SK-N-MC (cell line): ENCODE measurements at regions not wholly inside any gene's neighbourhood (a gene's known extent, or its start where the extent isn't known, plus 50 kb on each side); places are given as distances from the start of the nearest gene placed in this dataset.

ENCODE experiments used
- DNase-seq: peaks from one replicate; pipeline ENCODE4 v3.0.0-alpha.2; 2011; ENCODE audit warnings: low read depth, low spot score
- H3K27ac ChIP-seq: fragments of 200-600 bp; sonication (generic); 2 replicates; pipeline ENCODE4 v1.5.1; 2016; ENCODE audit warnings: mixed run types
- H3K36me3 ChIP-seq: fragments of 200-600 bp; sonication (generic); 2 replicates; pipeline ENCODE4 v1.6.1; 2017; ENCODE audit warnings: antibody characterized with exemption, low read length, mixed read lengths; ENCODE audit not compliant: insufficient read depth
- H3K4me3 ChIP-seq: fragments of 200-600 bp; sonication (generic); 2 replicates; pipeline ENCODE4 v1.5.1; 2016
- H3K9ac ChIP-seq: fragments of 200-600 bp; sonication (generic); 2 replicates; pipeline ENCODE4 v1.8.0; 2017; ENCODE audit warnings: mixed run types, mixed read lengths; ENCODE audit not compliant: insufficient read length
- H3K9me3 ChIP-seq: fragments of 200-600 bp; sonication (generic); 2 replicates; pipeline ENCODE4 v1.6.1; 2017; ENCODE audit warnings: low read depth, mild to moderate bottlenecking, antibody characterized with exemption, low read length, moderate library complexity, mixed read lengths
- EZH2 ChIP-seq: fragments of 200-600 bp; sonication (generic); IDR thresholded peaks from one replicate; pipeline ENCODE4 v1.6.1; 2017; ENCODE audit warnings: antibody characterized with exemption
- FOXP2 ChIP-seq: optimal IDR thresholded peaks from 2 replicates; pipeline ENCODE3; 2011; ENCODE audit warnings: mild to moderate bottlenecking, moderate library complexity; ENCODE audit not compliant: insufficient read depth; ENCODE audit errors: extremely low read length, control extremely low read depth
- POLR2AphosphoS5 ChIP-seq: IDR thresholded peaks from 2 replicates; pipeline ENCODE4 v1.6.1; 2012; ENCODE audit warnings: mild to moderate bottlenecking, low read depth, low read length, borderline replicate concordance

GRCh38 chr5:4762316-4762715, 377.8 kb upstream of the ADAMTS16 start:
- TF ChIP-seq EZH2 (no peak), POLR2AphosphoS5 (no peak), FOXP2 (no peak)
- H3K27ac ChIP-seq = no peak overlapping the region
- no peak overlapping the region for H3K9ac ChIP-seq
- no peaks in the 10 kb centered on the region for H3K9me3 ChIP-seq
- no peak for DNase-seq
- H3K4me3 ChIP-seq = no peak overlapping the region
- no peaks in the 10 kb centered on the region for H3K36me3 ChIP-seq

- H3K9me3 ChIP-seq = no peaks in the 10 kb centered on the region
- H3K4me3 ChIP-seq = no peak overlapping the region
- H3K36me3 ChIP-seq = no peaks in the 10 kb centered on the region
- DNase-seq = no peak
- H3K9ac ChIP-seq = no peak overlapping the region
- TF ChIP-seq POLR2AphosphoS5 (no peak), FOXP2 (no peak), EZH2 (no peak)
- H3K27ac ChIP-seq = no peak overlapping the region
These were observed 374.7 kb upstream of the ADAMTS16 start for GRCh38 chr5:4765411-4765810.

GRCh38 chr5:4766101-4766500, 374.0 kb upstream of the ADAMTS16 start:
- no peak for DNase-seq
- H3K9ac ChIP-seq = no peak overlapping the region
- H3K36me3 ChIP-seq = no peaks in the 10 kb centered on the region
- H3K27ac ChIP-seq = no peak overlapping the region
- H3K9me3 ChIP-seq = no peaks in the 10 kb centered on the region
- TF ChIP-seq FOXP2 (no peak), EZH2 (no peak), POLR2AphosphoS5 (no peak)
- no peak overlapping the region for H3K4me3 ChIP-seq

GRCh38 chr5:4772591-4772990, 367.5 kb upstream of the ADAMTS16 start:
- H3K4me3 ChIP-seq = no peak overlapping the region
- H3K9ac ChIP-seq = no peak overlapping the region
- TF ChIP-seq POLR2AphosphoS5 = no peak
- no peak for TF ChIP-seq EZH2
- TF ChIP-seq FOXP2 = no peak

GRCh38 chr5:4773827-4774317, 366.3 kb upstream of the ADAMTS16 start:
- no peak for TF ChIP-seq FOXP2
- no peak for TF ChIP-seq POLR2AphosphoS5
- TF ChIP-seq EZH2 = no peak
- DNase-seq = no peak
- Histone ChIP-seq H3K27ac (no peak overlapping the region), H3K9me3 (no peaks in the 10 kb centered on the region), H3K9ac (no peak overlapping the region), H3K4me3 (no peak overlapping the region), H3K36me3 (no peaks in the 10 kb centered on the region)

More at GRCh38 chr5:4772591-4772990, 367.5 kb upstream of the ADAMTS16 start:
- no peaks in the 10 kb centered on the region for H3K36me3 ChIP-seq
- no peak overlapping the region for H3K27ac ChIP-seq
- DNase-seq = no peak
- no peaks in the 10 kb centered on the region for H3K9me3 ChIP-seq

- Histone ChIP-seq H3K9me3 (no peaks in the 10 kb centered on the region), H3K4me3 (no peak overlapping the region), H3K27ac (no peak overlapping the region), H3K36me3 (no peaks in the 10 kb centered on the region), H3K9ac (no peak overlapping the region)
- DNase-seq = no peak
- TF ChIP-seq POLR2AphosphoS5 (no peak), EZH2 (no peak), FOXP2 (no peak)
These were observed 362.7 kb upstream of the ADAMTS16 start for GRCh38 chr5:4777435-4777834.

GRCh38 chr5:4780633-4781032, 359.5 kb upstream of the ADAMTS16 start:
- no peak for TF ChIP-seq FOXP2
- TF ChIP-seq POLR2AphosphoS5 = no peak
- TF ChIP-seq EZH2 = no peak
- no peak overlapping the region for H3K27ac ChIP-seq
- H3K36me3 ChIP-seq = no peaks in the 10 kb centered on the region
- DNase-seq = no peak
- H3K4me3 ChIP-seq = no peak overlapping the region
- no peak overlapping the region for H3K9ac ChIP-seq
- no peaks in the 10 kb centered on the region for H3K9me3 ChIP-seq

GRCh38 chr5:4781299-4781698, 358.8 kb upstream of the ADAMTS16 start:
- H3K4me3 ChIP-seq = no peak overlapping the region
- H3K9me3 ChIP-seq = no peaks in the 10 kb centered on the region
- no peak overlapping the region for H3K27ac ChIP-seq
- no peak for TF ChIP-seq EZH2
- no peak for TF ChIP-seq POLR2AphosphoS5
- TF ChIP-seq FOXP2 = no peak
- no peak overlapping the region for H3K9ac ChIP-seq
- no peaks in the 10 kb centered on the region for H3K36me3 ChIP-seq
- no peak for DNase-seq

- H3K9me3 ChIP-seq = no peaks in the 10 kb centered on the region
These were observed 354.2 kb upstream of the ADAMTS16 start for GRCh38 chr5:4785971-4786370.

More at GRCh38 chr5:4785971-4786370, 354.2 kb upstream of the ADAMTS16 start:
- Histone ChIP-seq H3K27ac (no peak overlapping the region), H3K36me3 (no peaks in the 10 kb centered on the region), H3K9ac (no peak overlapping the region), H3K4me3 (no peak overlapping the region)
- DNase-seq = no peak
- TF ChIP-seq EZH2 (no peak), POLR2AphosphoS5 (no peak), FOXP2 (no peak)
